ENCODE measurements at regions not wholly inside any gene's neighbourhood (a gene's known extent, or its start where the extent isn't known, plus 50 kb on each side); places are given as distances from the start of the nearest gene placed in this dataset.

- no peaks in the 10 kb centered on the region for H3K27me3 ChIP-seq (replicated peaks; ENCODE audit: insufficient read depth)
- H3K27ac ChIP-seq, result no peak overlapping the region
- no peaks in the 10 kb centered on the region for H3K9me3 ChIP-seq
- TF ChIP-seq CTCF (IDR thresholded peaks at IDR 0.05), result no peak
- H3K36me3 ChIP-seq, result no peaks in the 10 kb centered on the region
- no peaks in the 10 kb centered on the region for H3K4me1 ChIP-seq (ENCODE audit: control insufficient read depth in 1 of 2, low read depth in 2 of 2)
- no peak overlapping the region for H3K4me3 ChIP-seq
- DNase-seq (ENCODE audit: low spot score) (no peak), ATAC-seq (ENCODE audit: insufficient number of reproducible peaks, low FRiP score, low read depth) (no peak)
Measured at GRCh38 chr12:114747012-114747858, 63.3 kb upstream of the TBX3 start.

GRCh38 chr12:114746297-114747011, 62.5 kb upstream of the TBX3 start:
- Histone ChIP-seq H3K9me3 (no peaks in the 10 kb centered on the region), H3K27ac (no peak overlapping the region), H3K36me3 (no peaks in the 10 kb centered on the region), H3K27me3 (replicated peaks; ENCODE audit: insufficient read depth) (no peaks in the 10 kb centered on the region), H3K4me1 (ENCODE audit: control insufficient read depth in 1 of 2, low read depth in 2 of 2) (no peaks in the 10 kb centered on the region), H3K4me3 (no peak overlapping the region)
- ATAC-seq (ENCODE audit: insufficient number of reproducible peaks, low FRiP score, low read depth) (no peak), DNase-seq (ENCODE audit: low spot score) (no peak)
- no peak for TF ChIP-seq CTCF (IDR thresholded peaks at IDR 0.05)

- TF ChIP-seq CTCF (IDR thresholded peaks at IDR 0.05), result no peak
- ATAC-seq (ENCODE audit: insufficient number of reproducible peaks, low FRiP score, low read depth) (no peak), DNase-seq (ENCODE audit: low spot score) (no peak)
- no peaks in the 10 kb centered on the region for H3K9me3 ChIP-seq
- H3K27ac ChIP-seq, result no peak overlapping the region
- H3K4me1 ChIP-seq (ENCODE audit: control insufficient read depth in 1 of 2, low read depth in 2 of 2), result no peaks in the 10 kb centered on the region
- H3K4me3 ChIP-seq, result no peak overlapping the region
- no peaks in the 10 kb centered on the region for H3K36me3 ChIP-seq
- no peaks in the 10 kb centered on the region for H3K27me3 ChIP-seq (replicated peaks; ENCODE audit: insufficient read depth)
Measured at GRCh38 chr12:114744691-114745090, 60.7 kb upstream of the TBX3 start.

GRCh38 chr12:114744285-114744684, 60.3 kb upstream of the TBX3 start:
- TF ChIP-seq CTCF (IDR thresholded peaks at IDR 0.05), result no peak
- H3K4me3 ChIP-seq, result no peak overlapping the region
- H3K4me1 ChIP-seq (ENCODE audit: control insufficient read depth in 1 of 2, low read depth in 2 of 2), result no peaks in the 10 kb centered on the region
- no peaks in the 10 kb centered on the region for H3K27me3 ChIP-seq (replicated peaks; ENCODE audit: insufficient read depth)
- no peak overlapping the region for H3K27ac ChIP-seq
- H3K9me3 ChIP-seq, result no peaks in the 10 kb centered on the region
- H3K36me3 ChIP-seq, result no peaks in the 10 kb centered on the region
- no peak for ATAC-seq (ENCODE audit: insufficient number of reproducible peaks, low FRiP score, low read depth)
- DNase-seq (ENCODE audit: low spot score), result no peak

GRCh38 chr12:114743799-114744198, 59.8 kb upstream of the TBX3 start:
- ATAC-seq (ENCODE audit: insufficient number of reproducible peaks, low FRiP score, low read depth), result no peak
- Histone ChIP-seq H3K36me3 (no peaks in the 10 kb centered on the region), H3K9me3 (no peaks in the 10 kb centered on the region), H3K27me3 (replicated peaks; ENCODE audit: insufficient read depth) (no peaks in the 10 kb centered on the region), H3K4me3 (no peak overlapping the region), H3K4me1 (ENCODE audit: control insufficient read depth in 1 of 2, low read depth in 2 of 2) (no peaks in the 10 kb centered on the region), H3K27ac (no peak overlapping the region)
- no peak for TF ChIP-seq CTCF (IDR thresholded peaks at IDR 0.05)
- DNase-seq (ENCODE audit: low spot score), result no peak

Data from thoracic aorta (tissue), 2 donors.